ENCODE measurements at regions not wholly inside any gene's neighbourhood (a gene's known extent, or its start where the extent isn't known, plus 50 kb on each side); places are given as distances from the start of the nearest gene placed in this dataset.
"Not testable (repeated sequence)": the region's sequence is repeated elsewhere in the genome, so short reads cannot be mapped to it uniquely, and the experiment has no call there.

- H3K4me3 ChIP-seq (ENCODE audit: low read depth, low read length): no peak overlapping the region
- TF ChIP-seq CTCF (conservative IDR thresholded peaks at IDR 0.05; ENCODE audit: low read depth, low read length): no peak
- no peak for DNase-seq (ENCODE audit: low read depth)
Measured at GRCh38 chr3:56937580-56937979, 122.9 kb upstream of the SPATA12 start.

DNA sequence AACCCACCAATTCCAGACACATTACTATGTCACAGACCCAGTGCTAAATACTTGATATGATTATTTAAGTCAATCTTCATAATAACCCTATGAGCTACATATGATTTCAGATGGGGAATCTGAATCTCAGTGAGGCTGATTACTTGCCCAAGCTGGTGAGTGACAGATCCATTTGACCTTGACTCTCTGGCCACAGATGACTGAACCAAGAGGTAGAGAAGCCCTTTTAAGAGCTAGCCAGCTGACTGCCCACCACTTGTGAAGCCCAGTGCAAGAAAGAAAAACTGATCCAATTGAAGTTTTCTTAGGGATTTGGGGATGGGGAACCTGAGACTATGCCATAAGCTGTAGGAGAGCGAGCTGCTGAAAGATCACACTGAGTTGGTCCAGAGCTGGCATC, 124.7 kb upstream of the SPATA12 start:
- no peak for TF ChIP-seq CTCF (conservative IDR thresholded peaks at IDR 0.05; ENCODE audit: low read depth, low read length)
- no peak for DNase-seq (ENCODE audit: low read depth)
- no peak overlapping the region for H3K4me3 ChIP-seq (ENCODE audit: low read depth, low read length)

DNA sequence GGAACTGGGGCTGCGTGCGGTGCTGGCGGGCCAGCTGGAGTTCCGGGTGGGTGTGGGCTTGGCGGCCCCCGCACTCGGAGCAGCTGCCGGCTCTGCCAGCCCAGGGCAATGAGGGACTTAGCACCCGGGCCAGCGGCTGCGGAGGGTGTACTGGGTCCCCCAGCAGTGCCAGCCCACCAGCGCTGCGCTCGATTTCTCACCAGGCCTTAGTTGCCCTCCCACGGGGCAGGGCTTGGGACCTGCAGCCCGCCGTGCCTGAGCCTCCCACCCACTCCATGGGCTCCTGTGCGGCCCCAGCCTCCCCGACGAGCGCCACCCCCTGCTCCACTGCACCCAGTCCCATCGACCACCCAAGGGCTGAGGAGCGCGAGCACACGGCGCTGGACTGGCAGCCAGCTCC, 126.0 kb upstream of the SPATA12 start:
- DNase-seq (ENCODE audit: low read depth); H3K4me3 ChIP-seq (ENCODE audit: low read depth, low read length): not testable (repeated sequence)

DNA sequence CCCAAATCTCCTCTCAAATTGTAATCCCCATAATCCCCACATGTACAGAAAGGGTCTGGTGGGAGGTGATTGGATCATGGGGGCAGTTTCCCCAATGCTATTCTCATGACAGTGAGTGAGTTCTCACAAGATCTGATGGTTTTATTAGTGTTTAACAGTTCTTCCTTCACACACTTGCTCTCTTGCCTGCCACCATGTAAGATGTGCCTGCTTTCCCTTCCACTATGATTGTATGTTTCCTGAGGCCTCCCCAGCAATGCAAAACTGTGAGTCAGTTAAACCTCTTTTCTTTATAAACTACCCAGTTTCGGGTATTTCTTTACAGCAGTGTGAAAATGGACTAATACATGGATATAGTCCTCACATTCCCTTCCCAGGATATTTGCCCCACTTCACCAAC, 126.7 kb upstream of the SPATA12 start:
- no peak for DNase-seq (ENCODE audit: low read depth)
- H3K4me3 ChIP-seq (ENCODE audit: low read depth, low read length): no peak overlapping the region
- no peak for TF ChIP-seq CTCF (conservative IDR thresholded peaks at IDR 0.05; ENCODE audit: low read depth, low read length)

- no peak for DNase-seq (ENCODE audit: low read depth)
- TF ChIP-seq CTCF (conservative IDR thresholded peaks at IDR 0.05; ENCODE audit: low read depth, low read length): no peak
- no peak overlapping the region for H3K4me3 ChIP-seq (ENCODE audit: low read depth, low read length)
Measured at GRCh38 chr3:56932866-56933265, 127.6 kb upstream of the SPATA12 start.

GRCh38 chr3:56931836-56932235, 128.6 kb upstream of the SPATA12 start:
- TF ChIP-seq CTCF (conservative IDR thresholded peaks at IDR 0.05; ENCODE audit: low read depth, low read length): no peak
- DNase-seq (ENCODE audit: low read depth): no peak
- no peak overlapping the region for H3K4me3 ChIP-seq (ENCODE audit: low read depth, low read length)

GRCh38 chr3:56930706-56931105, 129.0 kb upstream of the ARHGEF3 start:
- DNase-seq (ENCODE audit: low read depth): no peak
- TF ChIP-seq CTCF (conservative IDR thresholded peaks at IDR 0.05; ENCODE audit: low read depth, low read length): no peak

More at GRCh38 chr3:56930706-56931105, 129.0 kb upstream of the ARHGEF3 start:
- no peak overlapping the region for H3K4me3 ChIP-seq (ENCODE audit: low read depth, low read length)

All from epithelial cell of proximal tubule (primary cell).